Progenitor cell of endocrine pancreas (in vitro differentiated cells): ENCODE measurements at regions not wholly inside any gene's neighbourhood (a gene's known extent, or its start where the extent isn't known, plus 50 kb on each side); places are given as distances from the start of the nearest gene placed in this dataset.

Experiments
- DNase-seq: peaks from one replicate; pipeline ENCODE4 v3.0.0; 2021; ENCODE audit warnings: low spot score; ENCODE audit not compliant: unreplicated experiment
- H3K27ac Mint-ChIP-seq: 2 replicates; pipeline ENCODE4 v1.8.0; 2021; ENCODE audit warnings: mild to moderate bottlenecking, moderate library complexity, mixed read lengths
- H3K27me3 Mint-ChIP-seq: 2 replicates; pipeline ENCODE4 v1.8.0; 2021; ENCODE audit warnings: mixed read lengths
- H3K36me3 Mint-ChIP-seq: 2 replicates; pipeline ENCODE4 v1.8.0; 2022; ENCODE audit warnings: mixed read lengths; ENCODE audit not compliant: insufficient read depth
- H3K4me1 Mint-ChIP-seq: 2 replicates; pipeline ENCODE4 v1.8.0; 2021; ENCODE audit warnings: low read depth, mixed read lengths
- H3K4me3 Mint-ChIP-seq: 2 replicates; pipeline ENCODE4 v1.8.0; 2021; ENCODE audit warnings: low read depth, mild to moderate bottlenecking, moderate library complexity, mixed read lengths
- H3K9me3 Mint-ChIP-seq: 2 replicates; pipeline ENCODE4 v1.8.0; 2021; ENCODE audit warnings: low read depth, mixed read lengths
- TF ChIP-seq, protein P1 (sequence below): fragments of 200-600 bp; sonication (generic); IDR thresholded peaks from one replicate; pipeline ENCODE4 v1.5.0; 2021; ENCODE audit warnings: antibody characterized with exemption, mild to moderate bottlenecking; ENCODE audit not compliant: unreplicated experiment

GRCh38 chr12:60630796-60631195 lies 1035.0 kb downstream of the SLC16A7 start:
- TF ChIP-seq, protein P1, sequence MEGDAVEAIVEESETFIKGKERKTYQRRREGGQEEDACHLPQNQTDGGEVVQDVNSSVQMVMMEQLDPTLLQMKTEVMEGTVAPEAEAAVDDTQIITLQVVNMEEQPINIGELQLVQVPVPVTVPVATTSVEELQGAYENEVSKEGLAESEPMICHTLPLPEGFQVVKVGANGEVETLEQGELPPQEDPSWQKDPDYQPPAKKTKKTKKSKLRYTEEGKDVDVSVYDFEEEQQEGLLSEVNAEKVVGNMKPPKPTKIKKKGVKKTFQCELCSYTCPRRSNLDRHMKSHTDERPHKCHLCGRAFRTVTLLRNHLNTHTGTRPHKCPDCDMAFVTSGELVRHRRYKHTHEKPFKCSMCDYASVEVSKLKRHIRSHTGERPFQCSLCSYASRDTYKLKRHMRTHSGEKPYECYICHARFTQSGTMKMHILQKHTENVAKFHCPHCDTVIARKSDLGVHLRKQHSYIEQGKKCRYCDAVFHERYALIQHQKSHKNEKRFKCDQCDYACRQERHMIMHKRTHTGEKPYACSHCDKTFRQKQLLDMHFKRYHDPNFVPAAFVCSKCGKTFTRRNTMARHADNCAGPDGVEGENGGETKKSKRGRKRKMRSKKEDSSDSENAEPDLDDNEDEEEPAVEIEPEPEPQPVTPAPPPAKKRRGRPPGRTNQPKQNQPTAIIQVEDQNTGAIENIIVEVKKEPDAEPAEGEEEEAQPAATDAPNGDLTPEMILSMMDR, result no peak
- H3K4me3 Mint-ChIP-seq, result no peak overlapping the region
- H3K27me3 Mint-ChIP-seq, result no peaks in the 10 kb centered on the region
- no peak overlapping the region for H3K27ac Mint-ChIP-seq
- no peaks in the 10 kb centered on the region for H3K4me1 Mint-ChIP-seq
- H3K36me3 Mint-ChIP-seq, result no peaks in the 10 kb centered on the region
- DNase-seq, result no peak
- H3K9me3 Mint-ChIP-seq, result no peaks in the 10 kb centered on the region

- H3K4me3 Mint-ChIP-seq, result no peak overlapping the region
- H3K27me3 Mint-ChIP-seq, result no peaks in the 10 kb centered on the region
- peaks cover 40% of the 10 kb centered on the region for H3K9me3 Mint-ChIP-seq
- TF ChIP-seq, protein P1, result no peak
- H3K4me1 Mint-ChIP-seq, result no peaks in the 10 kb centered on the region
- no peak for DNase-seq
- H3K27ac Mint-ChIP-seq, result no peak overlapping the region
- peaks cover 2% of the 10 kb centered on the region for H3K36me3 Mint-ChIP-seq
Observed at GRCh38 chr12:60644076-60644475, 1048.2 kb downstream of the SLC16A7 start.

- Mint-ChIP-seq H3K9me3 (peaks cover 12% of the 10 kb centered on the region), H3K36me3 (no peaks in the 10 kb centered on the region), H3K27ac (no peak overlapping the region), H3K4me3 (no peak overlapping the region), H3K27me3 (no peaks in the 10 kb centered on the region), H3K4me1 (no peaks in the 10 kb centered on the region)
- TF ChIP-seq, protein P1, result no peak
- DNase-seq, result no peak
Observed at GRCh38 chr12:60666895-60667294, 1071.1 kb downstream of the SLC16A7 start.

- Mint-ChIP-seq H3K36me3 (no peaks in the 10 kb centered on the region), H3K27me3 (no peaks in the 10 kb centered on the region), H3K9me3 (peaks cover 8% of the 10 kb centered on the region), H3K4me3 (no peak overlapping the region), H3K4me1 (no peaks in the 10 kb centered on the region), H3K27ac (no peak overlapping the region)
- TF ChIP-seq, protein P1, result no peak
- no peak for DNase-seq
Observed at GRCh38 chr12:60672949-60673348, 1077.1 kb downstream of the SLC16A7 start.

- TF ChIP-seq, protein P1, result no peak
- no peak for DNase-seq
- H3K27me3 Mint-ChIP-seq, result no peaks in the 10 kb centered on the region
- peaks cover 10% of the 10 kb centered on the region for H3K9me3 Mint-ChIP-seq
- H3K36me3 Mint-ChIP-seq, result no peaks in the 10 kb centered on the region
- H3K4me3 Mint-ChIP-seq, result no peak overlapping the region
- no peaks in the 10 kb centered on the region for H3K4me1 Mint-ChIP-seq
- H3K27ac Mint-ChIP-seq, result no peak overlapping the region
Observed at GRCh38 chr12:60684988-60685655, 1089.3 kb downstream of the SLC16A7 start.
